ENCODE measurements at regions not wholly inside any gene's neighbourhood (a gene's known extent, or its start where the extent isn't known, plus 50 kb on each side); places are given as distances from the start of the nearest gene placed in this dataset.

- 32 to 35% methylated on average over 13 of the region's 13 CpGs for WGBS, 2 donors
- ATAC-seq (peak; percentile 69 to 92 (median 84)), DNase-seq (peak; percentile 67 to 75)
- H3K36me3 ChIP-seq, result no peaks in the 10 kb centered on the region
- TF ChIP-seq CTCF (IDR thresholded peaks at IDR 0.05), result no peak
- H3K27ac ChIP-seq, result peak overlapping the region in 5 of 10 donors; percentile 4 to 64 (median 49)
- H3K9me3 ChIP-seq, result no peaks in the 10 kb centered on the region
- intact Hi-C loops (cut with DNase I), result loop anchor here in 1 of 10 donors (10.0 kb wide), 1 partner anchor 1466 kb away; no protein-coding TSS in a partner anchor
- no peaks in the 10 kb centered on the region for H3K27me3 ChIP-seq
- no peak overlapping the region for H3K4me3 ChIP-seq
- peaks cover 0 to 18% (median 7%) of the 10 kb centered on the region in 9 donors for H3K4me1 ChIP-seq
These were observed 440.9 kb downstream of the PRDM2 start for GRCh38 chr1:14140831-14141401.

GRCh38 chr1:14141656-14142055, 441.7 kb downstream of the PRDM2 start:
- WGBS, 2 donors, result 77 to 79% methylated on average over 6 of the region's 6 CpGs
- no peaks in the 10 kb centered on the region for H3K9me3 ChIP-seq
- DNase-seq (no peak), ATAC-seq (no peak)
- peak overlapping the region in 4 of 10 donors; percentile 4 to 64 (median 54) for H3K27ac ChIP-seq
- H3K36me3 ChIP-seq, result no peaks in the 10 kb centered on the region
- no peak overlapping the region for H3K4me3 ChIP-seq
- H3K27me3 ChIP-seq, result no peaks in the 10 kb centered on the region
- TF ChIP-seq CTCF (IDR thresholded peaks at IDR 0.05), result no peak
- intact Hi-C loops (cut with DNase I), result loop anchor here in 1 of 10 donors (10.0 kb wide), 1 partner anchor 1467 kb away; no protein-coding TSS in a partner anchor
- peaks cover 0 to 18% (median 7%) of the 10 kb centered on the region in 9 donors for H3K4me1 ChIP-seq

- TF ChIP-seq CTCF (IDR thresholded peaks at IDR 0.05), result no peak
- Histone ChIP-seq H3K4me3 (no peak overlapping the region), H3K9me3 (no peaks in the 10 kb centered on the region), H3K27me3 (no peaks in the 10 kb centered on the region), H3K27ac (no peak overlapping the region), H3K36me3 (no peaks in the 10 kb centered on the region), H3K4me1 (peaks cover 0 to 18% (median 7%) of the 10 kb centered on the region in 9 donors)
- ATAC-seq (peak in 2 of 8 donors; percentile 44 to 65), DNase-seq (no peak)
- WGBS, 2 donors, result 53 to 56% methylated on average over 11 of the region's 11 CpGs
- intact Hi-C loops (cut with DNase I), result loop anchor here in 1 of 10 donors (10.0 kb wide), 1 partner anchor 1468 kb away; no protein-coding TSS in a partner anchor
These were observed 442.6 kb downstream of the PRDM2 start for GRCh38 chr1:14142397-14143100.

- intact Hi-C loops (cut with DNase I), result loop anchor here in 1 of 10 donors (10.0 kb wide), 1 partner anchor 1469 kb away; no protein-coding TSS in a partner anchor
- no peak for DNase-seq
- Histone ChIP-seq H3K4me3 (no peak overlapping the region), H3K36me3 (no peaks in the 10 kb centered on the region), H3K27ac (no peak overlapping the region), H3K27me3 (no peaks in the 10 kb centered on the region), H3K9me3 (no peaks in the 10 kb centered on the region), H3K4me1 (peaks cover 0 to 18% (median 7%) of the 10 kb centered on the region in 9 donors)
- no peak for TF ChIP-seq CTCF (IDR thresholded peaks at IDR 0.05)
- ATAC-seq, result no peak
- WGBS, 2 donors, result 79 to 80% methylated on average over 5 of the region's 5 CpGs
These were observed 443.8 kb downstream of the PRDM2 start for GRCh38 chr1:14143777-14144176.

All from heart right ventricle (tissue), 16 donors.